IMR-90 (cell line): ENCODE measurements at regions not wholly inside any gene's neighbourhood (a gene's known extent, or its start where the extent isn't known, plus 50 kb on each side); places are given as distances from the start of the nearest gene placed in this dataset.

Experiments used
- ATAC-seq: fragments of 200-7000 bp; cut with Tn5 transposase; 2 replicates; pipeline ENCODE4 v1.9.1; 2020; ENCODE audit warnings: low read depth, mild to moderate bottlenecking, moderate library complexity
- BruUV-seq: library from RNA; stranded (reverse); fragments of 400-500 nt; replicated peaks from 2 replicates; lab custom pipeline; 2021; lab: Mats Ljungman, UMichigan
- CTCF ChIA-PET: fragments of 300-600 bp; formaldehyde crosslinking; extraction: SDS; loops from one replicate; lab custom pipeline; 2021; ENCODE audit warnings: antibody characterized with exemption; lab: Yijun Ruan, JAX
- POLR2A ChIA-PET: fragments of 300-600 bp; sonication (Branson Sonifier 250); formaldehyde crosslinking; loops from one replicate; lab custom pipeline; 2022; ENCODE audit warnings: antibody characterized with exemption; ENCODE audit not compliant: unreplicated experiment; lab: Charles Lee
- DNase-seq: peaks from one replicate; pipeline ENCODE4 v3.0.0; 2013
- H2AFZ ChIP-seq: replicated peaks from 2 replicates; pipeline ENCODE3; 2013; ENCODE audit warnings: low read length, mild to moderate bottlenecking; ENCODE audit not compliant: poor library complexity
- H2AK5ac ChIP-seq: 2 replicates; pipeline ENCODE4 v1.6.1; 2013; ENCODE audit warnings: low read depth, low read length, inconsistent platforms
- H2AK9ac ChIP-seq: replicated peaks from 2 replicates; pipeline ENCODE3; 2013; ENCODE audit warnings: mild to moderate bottlenecking, low read depth, low read length, moderate library complexity; ENCODE audit not compliant: poor library complexity
- H2BK120ac ChIP-seq: 2 replicates; pipeline ENCODE4 v1.6.1; 2013; ENCODE audit warnings: low read depth, low read length, inconsistent platforms
- H2BK15ac ChIP-seq: 3 replicates; pipeline ENCODE4 v1.6.1; 2013; ENCODE audit warnings: low read depth, low read length, inconsistent platforms
- H2BK20ac ChIP-seq: 2 replicates; pipeline ENCODE4 v1.6.1; 2013; ENCODE audit warnings: low read depth, mild to moderate bottlenecking, inconsistent platforms, low read length, moderate library complexity
- H2BK5ac ChIP-seq: 2 replicates; pipeline ENCODE4 v1.6.1; 2013; ENCODE audit warnings: mild to moderate bottlenecking, low read depth, low read length, inconsistent platforms; ENCODE audit not compliant: poor library complexity, severe bottlenecking
- H3K14ac ChIP-seq: replicated peaks from 2 replicates; pipeline ENCODE4 v1.6.1; 2013; ENCODE audit warnings: low read depth, low read length, inconsistent platforms
- H3K18ac ChIP-seq: 2 replicates; pipeline ENCODE4 v1.6.1; 2013; ENCODE audit warnings: low read depth, low read length, control low read depth
- H3K23ac ChIP-seq: 2 replicates; pipeline ENCODE4 v1.6.1; 2013; ENCODE audit warnings: low read depth, low read length, inconsistent platforms
- H3K27ac ChIP-seq: 2 replicates; pipeline ENCODE4 v1.5.1; 2013; ENCODE audit warnings: mild to moderate bottlenecking, control low read depth, low read length; ENCODE audit not compliant: insufficient read depth
- H3K27me3 ChIP-seq: 2 replicates; pipeline ENCODE4 v1.6.1; 2013; ENCODE audit warnings: low read length; ENCODE audit not compliant: control insufficient read depth, insufficient read depth
- H3K36me3 ChIP-seq: 2 replicates; pipeline ENCODE4 v1.6.1; 2013; ENCODE audit warnings: low read length, mixed read lengths; ENCODE audit not compliant: control insufficient read depth, insufficient read depth
- H3K4ac ChIP-seq: 2 replicates; pipeline ENCODE4 v1.6.1; 2013; ENCODE audit warnings: low read depth, low read length, inconsistent platforms
- H3K4me1 ChIP-seq: 2 replicates; pipeline ENCODE4 v1.6.1; 2013; ENCODE audit warnings: low read length, mixed read lengths; ENCODE audit not compliant: control insufficient read depth, insufficient read depth
- H3K4me2 ChIP-seq: 2 replicates; pipeline ENCODE4 v1.6.1; 2013; ENCODE audit warnings: low read depth, mild to moderate bottlenecking, control low read depth, low read length, moderate library complexity
- H3K4me3 ChIP-seq: 2 replicates; pipeline ENCODE4 v1.5.1; 2013; ENCODE audit warnings: low read depth, mild to moderate bottlenecking, control low read depth, low read length, moderate library complexity; ENCODE audit not compliant: insufficient read depth
- H3K56ac ChIP-seq: 2 replicates; pipeline ENCODE4 v1.6.1; 2013; ENCODE audit warnings: low read length, inconsistent platforms; ENCODE audit not compliant: insufficient read depth; ENCODE audit errors: extremely low read depth
- H3K79me1 ChIP-seq, 2 experiments: 2 replicates each; pipeline ENCODE4 v1.6.1; 2013; ENCODE audit warnings: low read length in 2 of 2, inconsistent platforms in 1 of 2, low read depth in 1 of 2
- H3K9ac ChIP-seq: 2 replicates; pipeline ENCODE4 v1.6.1; 2013; ENCODE audit warnings: low read depth, low read length, control low read depth
- H3K9me1 ChIP-seq: 2 replicates; pipeline ENCODE4 v1.6.1; 2013; ENCODE audit warnings: low read length, inconsistent platforms; ENCODE audit not compliant: insufficient read depth
- H3K9me3 ChIP-seq: 2 replicates; pipeline ENCODE4 v1.6.1; 2013; ENCODE audit warnings: low read length; ENCODE audit not compliant: control insufficient read depth, insufficient read depth
- H4K20me1 ChIP-seq: 2 replicates; pipeline ENCODE4 v1.6.1; 2013; ENCODE audit warnings: low read length, inconsistent platforms; ENCODE audit not compliant: insufficient read depth
- H4K5ac ChIP-seq: 2 replicates; pipeline ENCODE4 v1.6.1; 2013; ENCODE audit warnings: mild to moderate bottlenecking, low read depth, low read length, control low read depth
- H4K8ac ChIP-seq, 2 experiments: 2 replicates each; pipeline ENCODE4 v1.6.1; 2013; ENCODE audit warnings: low read depth in 2 of 2, low read length in 2 of 2, control low read depth in 1 of 2, inconsistent platforms in 1 of 2
- H4K91ac ChIP-seq: 2 replicates; pipeline ENCODE4 v1.6.1; 2013; ENCODE audit warnings: low read depth, low read length, inconsistent platforms; ENCODE audit not compliant: insufficient read depth
- NFE2L2 ChIP-seq: fragments of 150-350 bp; IDR thresholded peaks from 2 replicates; pipeline ENCODE4 v1.6.1; 2016; ENCODE audit warnings: low read depth, mild to moderate bottlenecking, low read length
- RFX5 ChIP-seq: IDR thresholded peaks from 2 replicates; pipeline ENCODE4 v1.8.0; 2012; ENCODE audit warnings: low read depth, mild to moderate bottlenecking, low read length, moderate library complexity
- WGBS, 2 experiments: methylation state at CpG; one replicate each; pipeline versions ENCODE4 v1.1.5 to v1.1.7; 2013; ENCODE audit warnings: missing lambda C conversion rate in 2 of 2; ENCODE audit not compliant: insufficient read length in 1 of 2; ENCODE audit errors: extremely low coverage in 2 of 2; 5-methylcytosine and 5-hydroxymethylcytosine counted together
- dilution Hi-C: fragments of 300-500 bp; cut with HindIII; formaldehyde crosslinking; loops from one replicate; pipeline ENCODE4 v1.14.3; 2018; ENCODE audit warnings: low sequenced_read_pairs; ENCODE audit not compliant: unreplicated experiment
- in situ Hi-C: fragments of 300-500 bp; cut with MboI; formaldehyde crosslinking; loops from 3 replicates; pipeline ENCODE4 v1.14.3; 2019; ENCODE audit warnings: low sequenced_read_pairs, inconsistent platforms, mixed read lengths
- intact Hi-C: fragments of 100-400 bp; cut with micrococcal nuclease; formaldehyde crosslinking; loops from 2 replicates; pipeline ENCODE4 v1.10.0; 2022

- Histone ChIP-seq H2BK5ac (no peak overlapping the region), H3K9me1 (no peaks in the 10 kb centered on the region), H3K27ac (no peak overlapping the region), H3K23ac (no peak overlapping the region), H2AK9ac (no peak overlapping the region), H3K36me3 (no peaks in the 10 kb centered on the region), H2BK15ac (no peak overlapping the region), H4K5ac (no peak overlapping the region), H3K14ac (no peak overlapping the region), H3K4me3 (no peak overlapping the region), H4K91ac (no peak overlapping the region), H3K4ac (no peak overlapping the region), H3K79me1 (no peaks in the 10 kb centered on the region), H2AK5ac (no peak overlapping the region), H3K27me3 (no peaks in the 10 kb centered on the region), H3K56ac (no peak overlapping the region), H2AFZ (no peak overlapping the region), H3K9ac (no peak overlapping the region), H4K8ac (no peak overlapping the region), H3K4me1 (no peaks in the 10 kb centered on the region), H3K4me2 (no peak overlapping the region), H2BK120ac (no peak overlapping the region), H2BK20ac (no peak overlapping the region), H3K9me3 (peaks cover 2% of the 10 kb centered on the region; the same call in 1 of the 2 replicates), H4K20me1 (no peaks in the 10 kb centered on the region), H3K18ac (no peak overlapping the region)
- in situ Hi-C loops: no loop called here
- DNase-seq (no peak), ATAC-seq (no peak)
- ChIA-PET POLR2A (no interaction called here), CTCF (no interaction called here)
- BruUV-seq: no TSS peak
- TF ChIP-seq RFX5: no peak
- TF ChIP-seq NFE2L2: no peak
- intact Hi-C loops: no loop called here
- WGBS, 2 experiments: no CpG with 5 or more reads among the region's 1 CpG
- dilution Hi-C loops: no loop called here
Measured at GRCh38 chr13:60881507-60881906, 484.5 kb downstream of the TDRD3 start.
